ENCODE measurements at regions not wholly inside any gene's neighbourhood (a gene's known extent, or its start where the extent isn't known, plus 50 kb on each side); places are given as distances from the start of the nearest gene placed in this dataset.

DNA sequence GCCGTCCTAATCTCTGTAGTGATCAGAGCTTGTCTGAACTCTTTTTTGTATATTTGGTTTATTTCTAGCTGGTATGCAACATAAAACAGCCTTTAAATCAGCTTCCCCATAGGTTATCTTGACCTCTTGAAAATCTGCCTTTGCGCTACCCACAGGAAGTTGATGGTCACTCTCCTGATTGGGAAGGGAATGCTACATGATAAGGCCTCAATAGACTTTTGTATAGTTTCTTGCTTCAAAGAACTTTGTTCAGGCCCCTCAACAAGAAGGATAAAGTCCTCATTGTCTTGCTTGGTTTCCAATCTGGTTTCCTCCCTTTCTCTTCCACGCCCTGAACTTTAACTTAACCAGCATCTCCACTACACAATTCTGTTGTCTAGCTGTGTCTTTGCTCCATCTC lies 95.4 kb upstream of the TENT5A start:
- Histone ChIP-seq H3K36me3 (ENCODE audit: control insufficient read depth in 1 of 2, insufficient read depth in 2 of 2, low read depth in 1 of 2, low read length in 2 of 2) (no peaks in the 10 kb centered on the region), H3K4ac (ENCODE audit: low read depth in 1 of 2, low read length in 2 of 2) (peak overlapping the region in 1 of 2 experiments; percentile 73), H3K14ac (ENCODE audit: low read length in 2 of 2) (no peak overlapping the region), H3K18ac (ENCODE audit: low read depth in 1 of 2, low read length in 2 of 2) (no peak overlapping the region), H2AFZ (ENCODE audit: low read depth, low read length) (no peak overlapping the region), H3K9me3 (ENCODE audit: control insufficient read depth, low read length) (no peaks in the 10 kb centered on the region), H3K23ac (ENCODE audit: low read length in 2 of 2) (no peak overlapping the region), H3K27me3 (ENCODE audit: control insufficient read depth in 1 of 2, insufficient read depth in 1 of 2, low read length in 2 of 2) (no peaks in the 10 kb centered on the region), H3K4me2 (ENCODE audit: low read length, poor library complexity, severe bottlenecking) (no peak overlapping the region), H3K4me1 (ENCODE audit: control insufficient read depth, insufficient read depth, low read depth, low read length) (no peaks in the 10 kb centered on the region), H3K9ac (ENCODE audit: low read length) (no peak overlapping the region), H4K8ac (ENCODE audit: low read length) (no peak overlapping the region), H3K79me1 (replicated peaks; ENCODE audit: low read length, poor library complexity, severe bottlenecking) (no peaks in the 10 kb centered on the region), H2BK12ac (ENCODE audit: low read length in 2 of 2) (peak overlapping the region; percentile 38 to 86), H2BK120ac (ENCODE audit: low read depth, low read length) (no peak overlapping the region), H2BK5ac (ENCODE audit: low read depth, low read length, poor library complexity, severe bottlenecking) (no peak overlapping the region), H3K27ac (ENCODE audit: low read length, poor library complexity, severe bottlenecking) (no peak overlapping the region), H2AK5ac (ENCODE audit: low read length, severe bottlenecking) (no peak overlapping the region), H2BK15ac (ENCODE audit: low read depth, poor library complexity, severe bottlenecking) (no peak overlapping the region), H4K91ac (ENCODE audit: low read length) (no peak overlapping the region), H3K4me3 (ENCODE audit: insufficient read depth in 1 of 2, low read depth in 1 of 2, low read length in 2 of 2) (no peak overlapping the region)
- WGBS = 95% methylated on average over 2 of the region's 3 CpGs
- no peak for DNase-seq

GRCh38 chr6:81844686-81845085 lies 92.2 kb upstream of the TENT5A start:
- H2BK120ac ChIP-seq (ENCODE audit: low read depth, low read length) = no peak overlapping the region
- H3K9ac ChIP-seq (ENCODE audit: low read length) = peak overlapping the region; percentile 8
- H3K4me1 ChIP-seq (ENCODE audit: control insufficient read depth, insufficient read depth, low read depth, low read length) = no peaks in the 10 kb centered on the region
- no peak overlapping the region for H4K8ac ChIP-seq (ENCODE audit: low read length)
- H3K18ac ChIP-seq (ENCODE audit: low read depth in 1 of 2, low read length in 2 of 2) = no peak overlapping the region
- H3K23ac ChIP-seq (ENCODE audit: low read length in 2 of 2) = no peak overlapping the region
- no peak overlapping the region for H2BK5ac ChIP-seq (ENCODE audit: low read depth, low read length, poor library complexity, severe bottlenecking)
- no peak overlapping the region for H3K4me3 ChIP-seq (ENCODE audit: insufficient read depth in 1 of 2, low read depth in 1 of 2, low read length in 2 of 2)
- no peak overlapping the region for H3K4me2 ChIP-seq (ENCODE audit: low read length, poor library complexity, severe bottlenecking)
- no peak overlapping the region for H2AK5ac ChIP-seq (ENCODE audit: low read length, severe bottlenecking)
- WGBS = 100% methylated on average over 1 of the region's 2 CpGs
- H3K14ac ChIP-seq (ENCODE audit: low read length in 2 of 2) = no peak overlapping the region
- DNase-seq = no peak
- no peaks in the 10 kb centered on the region for H3K9me3 ChIP-seq (ENCODE audit: control insufficient read depth, low read length)
- H2AFZ ChIP-seq (ENCODE audit: low read depth, low read length) = no peak overlapping the region
- no peaks in the 10 kb centered on the region for H3K79me1 ChIP-seq (replicated peaks; ENCODE audit: low read length, poor library complexity, severe bottlenecking)
- no peak overlapping the region for H2BK12ac ChIP-seq (ENCODE audit: low read length in 2 of 2)
- no peak overlapping the region for H3K27ac ChIP-seq (ENCODE audit: low read length, poor library complexity, severe bottlenecking)
- no peaks in the 10 kb centered on the region for H3K27me3 ChIP-seq (ENCODE audit: control insufficient read depth in 1 of 2, insufficient read depth in 1 of 2, low read length in 2 of 2)
- H4K91ac ChIP-seq (ENCODE audit: low read length) = no peak overlapping the region
- no peak overlapping the region for H3K4ac ChIP-seq (ENCODE audit: low read depth in 1 of 2, low read length in 2 of 2)
- no peaks in the 10 kb centered on the region for H3K36me3 ChIP-seq (ENCODE audit: control insufficient read depth in 1 of 2, insufficient read depth in 2 of 2, low read depth in 1 of 2, low read length in 2 of 2)
- H2BK15ac ChIP-seq (ENCODE audit: low read depth, poor library complexity, severe bottlenecking) = no peak overlapping the region

DNA sequence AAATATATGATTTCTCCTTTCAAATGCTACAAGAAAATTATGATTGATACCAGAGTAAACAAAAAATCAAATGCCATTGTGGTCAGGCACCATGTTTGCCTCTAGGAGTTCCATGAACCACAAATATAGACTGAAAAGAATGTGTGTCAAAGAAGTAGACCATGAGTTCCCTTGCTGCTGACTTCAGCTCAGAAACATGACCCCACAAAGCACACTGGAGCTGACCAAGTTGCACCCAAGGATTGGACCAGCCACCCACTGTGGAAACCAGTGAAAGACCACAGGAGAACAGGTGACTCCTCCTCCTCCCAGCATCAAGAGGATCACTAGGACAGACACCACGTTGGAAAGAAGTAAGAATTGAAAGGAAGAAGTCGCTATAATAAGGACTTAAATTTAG lies 90.8 kb upstream of the TENT5A start:
- no peak overlapping the region for H2AFZ ChIP-seq (ENCODE audit: low read depth, low read length)
- no peak for DNase-seq
- H3K4me3 ChIP-seq (ENCODE audit: insufficient read depth in 1 of 2, low read depth in 1 of 2, low read length in 2 of 2) = no peak overlapping the region
- H2BK120ac ChIP-seq (ENCODE audit: low read depth, low read length) = no peak overlapping the region
- no peak overlapping the region for H2AK5ac ChIP-seq (ENCODE audit: low read length, severe bottlenecking)
- H4K91ac ChIP-seq (ENCODE audit: low read length) = no peak overlapping the region
- no peak overlapping the region for H2BK15ac ChIP-seq (ENCODE audit: low read depth, poor library complexity, severe bottlenecking)
- no peaks in the 10 kb centered on the region for H3K9me3 ChIP-seq (ENCODE audit: control insufficient read depth, low read length)
- WGBS = no CpG with 5 or more reads among the region's 2 CpGs
- H2BK5ac ChIP-seq (ENCODE audit: low read depth, low read length, poor library complexity, severe bottlenecking) = no peak overlapping the region
- H3K79me1 ChIP-seq (replicated peaks; ENCODE audit: low read length, poor library complexity, severe bottlenecking) = no peaks in the 10 kb centered on the region
- no peak overlapping the region for H3K23ac ChIP-seq (ENCODE audit: low read length in 2 of 2)
- no peak overlapping the region for H4K8ac ChIP-seq (ENCODE audit: low read length)
- H3K36me3 ChIP-seq (ENCODE audit: control insufficient read depth in 1 of 2, insufficient read depth in 2 of 2, low read depth in 1 of 2, low read length in 2 of 2) = no peaks in the 10 kb centered on the region
- peak overlapping the region in 1 of 2 experiments; percentile 29 for H2BK12ac ChIP-seq (ENCODE audit: low read length in 2 of 2)
- no peak overlapping the region for H3K27ac ChIP-seq (ENCODE audit: low read length, poor library complexity, severe bottlenecking)
- H3K27me3 ChIP-seq (ENCODE audit: control insufficient read depth in 1 of 2, insufficient read depth in 1 of 2, low read length in 2 of 2) = no peaks in the 10 kb centered on the region
- H3K4me1 ChIP-seq (ENCODE audit: control insufficient read depth, insufficient read depth, low read depth, low read length) = no peaks in the 10 kb centered on the region
- no peak overlapping the region for H3K14ac ChIP-seq (ENCODE audit: low read length in 2 of 2)
- no peak overlapping the region for H3K4ac ChIP-seq (ENCODE audit: low read depth in 1 of 2, low read length in 2 of 2)
- no peak overlapping the region for H3K4me2 ChIP-seq (ENCODE audit: low read length, poor library complexity, severe bottlenecking)
- no peak overlapping the region for H3K9ac ChIP-seq (ENCODE audit: low read length)
- H3K18ac ChIP-seq (ENCODE audit: low read depth in 1 of 2, low read length in 2 of 2) = peak overlapping the region in 1 of 2 experiments; percentile 28

DNA sequence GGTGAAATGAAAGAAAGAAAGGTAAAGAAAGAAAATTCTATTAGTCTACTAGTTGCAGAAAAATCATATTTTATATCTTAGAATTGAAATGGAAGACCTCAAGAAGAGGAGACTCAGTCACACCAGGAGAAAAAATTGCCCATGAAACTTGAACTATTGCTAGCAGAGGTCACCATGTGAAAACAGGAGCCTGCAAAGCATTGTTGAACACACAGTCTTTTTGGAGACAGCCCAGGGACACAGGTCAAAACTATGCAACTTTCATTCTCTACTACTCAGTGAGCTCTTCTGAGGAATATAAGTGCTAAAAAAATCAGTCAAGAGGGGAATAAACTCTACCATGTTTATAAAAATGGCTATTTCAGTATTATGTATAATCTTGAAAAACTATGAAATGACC lies 89.8 kb upstream of the TENT5A start:
- no peak overlapping the region for H4K8ac ChIP-seq (ENCODE audit: low read length)
- H2BK5ac ChIP-seq (ENCODE audit: low read depth, low read length, poor library complexity, severe bottlenecking) = no peak overlapping the region
- H3K27me3 ChIP-seq (ENCODE audit: control insufficient read depth in 1 of 2, insufficient read depth in 1 of 2, low read length in 2 of 2) = no peaks in the 10 kb centered on the region
- no peak overlapping the region for H3K4me2 ChIP-seq (ENCODE audit: low read length, poor library complexity, severe bottlenecking)
- no peak overlapping the region for H3K9ac ChIP-seq (ENCODE audit: low read length)
- no peak overlapping the region for H2BK12ac ChIP-seq (ENCODE audit: low read length in 2 of 2)
- H3K4me1 ChIP-seq (ENCODE audit: control insufficient read depth, insufficient read depth, low read depth, low read length) = no peaks in the 10 kb centered on the region
- no peak overlapping the region for H4K91ac ChIP-seq (ENCODE audit: low read length)
- no peak overlapping the region for H2AFZ ChIP-seq (ENCODE audit: low read depth, low read length)
- no peak overlapping the region for H3K18ac ChIP-seq (ENCODE audit: low read depth in 1 of 2, low read length in 2 of 2)
- no peak overlapping the region for H2AK5ac ChIP-seq (ENCODE audit: low read length, severe bottlenecking)
- no peak overlapping the region for H3K4ac ChIP-seq (ENCODE audit: low read depth in 1 of 2, low read length in 2 of 2)
- no peak overlapping the region for H3K23ac ChIP-seq (ENCODE audit: low read length in 2 of 2)
- no peak overlapping the region for H2BK120ac ChIP-seq (ENCODE audit: low read depth, low read length)
- no peak overlapping the region for H3K14ac ChIP-seq (ENCODE audit: low read length in 2 of 2)
- H3K4me3 ChIP-seq (ENCODE audit: insufficient read depth in 1 of 2, low read depth in 1 of 2, low read length in 2 of 2) = no peak overlapping the region
- H3K9me3 ChIP-seq (ENCODE audit: control insufficient read depth, low read length) = no peaks in the 10 kb centered on the region
- no peak overlapping the region for H3K27ac ChIP-seq (ENCODE audit: low read length, poor library complexity, severe bottlenecking)
- H3K36me3 ChIP-seq (ENCODE audit: control insufficient read depth in 1 of 2, insufficient read depth in 2 of 2, low read depth in 1 of 2, low read length in 2 of 2) = no peaks in the 10 kb centered on the region
- no peak overlapping the region for H2BK15ac ChIP-seq (ENCODE audit: low read depth, poor library complexity, severe bottlenecking)
- DNase-seq = no peak
- no peaks in the 10 kb centered on the region for H3K79me1 ChIP-seq (replicated peaks; ENCODE audit: low read length, poor library complexity, severe bottlenecking)

Data from mesenchymal stem cell (in vitro differentiated cells and primary cell).